ENCODE measurements at regions not wholly inside any gene's neighbourhood (a gene's known extent, or its start where the extent isn't known, plus 50 kb on each side); places are given as distances from the start of the nearest gene placed in this dataset.
"Not testable (repeated sequence)": the region's sequence is repeated elsewhere in the genome, so short reads cannot be mapped to it uniquely, and the experiment has no call there.

- no peak for DNase-seq
Measured at GRCh38 chr2:166727095-166727494, 161.2 kb upstream of the XIRP2 start.

DNA sequence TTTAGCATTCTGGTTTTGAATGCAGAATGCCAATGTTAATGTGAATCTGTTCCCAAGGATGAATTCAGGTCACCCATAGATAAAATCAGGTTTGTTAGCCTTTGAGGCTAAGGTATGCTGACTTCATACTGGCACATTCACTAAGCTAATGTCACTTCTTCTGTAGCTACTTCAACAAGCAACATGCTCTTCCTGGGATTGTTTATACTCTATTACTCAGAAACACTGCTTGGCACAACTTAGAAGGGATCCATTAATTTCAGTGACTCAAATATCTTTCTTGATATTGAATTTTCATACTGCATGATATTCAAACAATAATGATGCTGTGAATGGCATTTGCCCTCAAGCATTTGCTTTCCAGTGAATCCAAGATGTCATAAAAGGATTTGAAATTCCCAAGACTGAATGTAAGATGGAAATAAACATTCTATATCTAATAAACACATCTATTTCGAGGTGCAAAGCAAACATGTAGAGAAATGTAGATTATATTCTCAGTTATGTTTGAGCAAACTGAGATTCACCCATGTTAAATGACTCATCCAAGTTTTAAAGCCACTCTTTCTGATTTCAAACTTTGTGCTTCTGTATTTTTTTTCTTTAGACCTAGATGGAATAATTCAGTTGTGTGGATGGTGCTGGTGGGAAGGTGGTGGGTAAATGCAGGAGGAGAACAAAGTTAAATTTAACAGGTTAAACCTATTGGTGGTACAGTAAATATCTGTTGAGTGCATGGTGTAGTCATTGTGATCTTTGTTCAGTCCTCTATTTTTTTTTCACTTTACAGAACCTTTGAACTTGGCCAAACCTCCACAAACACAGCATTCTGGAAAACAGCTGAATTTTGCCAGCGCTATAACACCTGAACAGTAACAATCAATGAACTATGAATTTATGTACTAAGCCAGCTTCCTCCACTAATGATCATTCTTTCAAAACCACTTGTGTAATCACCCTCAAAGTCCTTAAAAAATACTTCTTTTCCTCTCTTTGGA lies 162.1 kb upstream of the XIRP2 start:
- no peak for DNase-seq

GRCh38 chr2:166716968-166717367 lies 171.3 kb upstream of the XIRP2 start:
- DNase-seq = no peak

GRCh38 chr2:166700079-166700478 lies 188.2 kb upstream of the XIRP2 start:
- DNase-seq = peak; percentile 43

- DNase-seq = no peak
Measured at GRCh38 chr2:166695154-166695553, 193.1 kb upstream of the XIRP2 start.

DNA sequence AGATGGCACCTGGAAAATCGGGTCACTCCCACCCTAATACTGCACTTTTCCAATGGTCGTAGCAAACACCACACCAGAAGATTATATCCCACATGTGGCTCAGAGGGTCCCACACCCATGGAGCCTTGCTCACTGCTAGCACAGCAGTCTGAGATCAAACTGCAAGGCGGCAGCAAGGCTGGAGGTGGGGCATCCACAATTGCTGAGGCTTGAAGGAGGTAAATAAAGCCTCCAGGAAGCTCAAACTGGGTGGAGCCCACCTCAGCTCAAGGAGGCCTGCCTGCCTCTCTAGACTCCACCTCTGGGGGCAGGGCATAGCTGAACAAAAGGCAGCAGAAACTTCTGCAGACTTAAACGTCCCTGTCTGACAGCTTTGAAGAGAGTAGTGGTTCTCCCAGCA lies 192.0 kb upstream of the SCN7A start:
- not testable (repeated sequence) for DNase-seq

- no peak for DNase-seq
Measured at GRCh38 chr2:166677996-166678395, 183.9 kb upstream of the SCN7A start.

DNA sequence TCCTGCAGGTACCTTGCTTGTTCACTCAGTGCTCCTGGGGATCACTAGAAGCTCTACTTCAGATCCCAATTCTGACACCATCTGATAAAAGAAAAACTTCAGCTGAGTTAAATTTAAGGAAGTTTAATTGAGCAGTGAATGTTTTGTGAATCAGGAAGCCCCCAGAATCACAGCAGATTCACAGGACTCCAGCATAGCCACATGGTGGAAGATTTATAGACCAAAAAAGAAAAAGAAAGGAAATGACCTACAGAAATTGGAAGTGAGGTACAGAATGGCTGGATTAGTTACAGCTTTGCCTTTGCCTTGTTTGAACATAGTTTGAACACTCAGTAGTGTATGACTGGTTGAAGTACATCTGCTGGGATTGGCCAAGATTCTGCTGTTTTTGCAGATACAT lies 182.7 kb upstream of the SCN7A start:
- no peak for DNase-seq

DNA sequence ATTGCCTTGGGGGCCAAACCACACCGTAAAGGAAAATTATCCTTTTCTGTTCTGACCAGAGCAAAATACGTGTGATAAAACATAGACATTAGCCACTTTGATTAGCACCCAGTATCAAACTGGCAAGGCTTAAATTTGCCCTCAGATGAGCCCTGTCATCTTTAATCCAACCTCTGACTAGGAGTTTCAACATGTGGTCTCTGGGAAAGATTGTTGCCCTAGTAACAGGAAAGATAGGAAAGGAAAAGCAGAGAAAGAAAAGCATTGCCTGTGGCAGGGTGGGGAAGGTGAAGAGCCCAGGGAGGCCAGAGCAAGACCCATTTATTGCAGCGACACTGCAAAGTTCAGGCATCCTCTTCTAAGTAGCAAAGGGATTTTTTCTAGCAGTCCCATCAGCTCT lies 181.5 kb upstream of the SCN7A start:
- DNase-seq = no peak

DNA sequence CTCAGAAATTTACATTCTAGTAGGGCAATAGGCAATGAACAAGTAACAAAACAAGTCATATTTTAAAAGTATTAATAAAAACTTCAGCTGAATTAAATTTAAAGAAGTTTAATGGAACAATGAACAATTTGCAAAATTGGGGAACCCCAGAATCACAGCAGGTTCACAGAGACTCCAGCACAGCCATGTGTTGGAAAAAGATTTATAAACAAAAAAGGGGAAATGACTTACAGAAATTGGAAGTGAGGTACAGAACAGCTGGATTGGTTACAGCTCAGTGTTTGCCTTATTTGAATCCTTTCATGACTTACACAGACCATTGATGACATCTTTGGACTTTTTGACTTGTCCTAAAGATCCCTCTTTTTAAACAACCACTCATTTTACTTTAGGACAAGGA lies 179.9 kb upstream of the SCN7A start:
- DNase-seq = no peak

GRCh38 chr2:166671801-166672200 lies 177.8 kb upstream of the SCN7A start:
- no peak for DNase-seq

- no peak for DNase-seq
Measured at GRCh38 chr2:166671235-166671634, 177.2 kb upstream of the SCN7A start.

GRCh38 chr2:166665991-166666940 lies 172.2 kb upstream of the SCN7A start:
- no peak for DNase-seq

- DNase-seq = no peak
Measured at GRCh38 chr2:166661824-166662223, 167.8 kb upstream of the SCN7A start.

- DNase-seq = no peak
Measured at GRCh38 chr2:166661391-166661790, 167.3 kb upstream of the SCN7A start.

GRCh38 chr2:166658901-166659300 lies 164.9 kb upstream of the SCN7A start:
- no peak for DNase-seq

GRCh38 chr2:166653185-166653813 lies 159.2 kb upstream of the SCN7A start:
- DNase-seq = no peak

GRCh38 chr2:166651991-166652390 lies 157.9 kb upstream of the SCN7A start:
- no peak for DNase-seq

DNA sequence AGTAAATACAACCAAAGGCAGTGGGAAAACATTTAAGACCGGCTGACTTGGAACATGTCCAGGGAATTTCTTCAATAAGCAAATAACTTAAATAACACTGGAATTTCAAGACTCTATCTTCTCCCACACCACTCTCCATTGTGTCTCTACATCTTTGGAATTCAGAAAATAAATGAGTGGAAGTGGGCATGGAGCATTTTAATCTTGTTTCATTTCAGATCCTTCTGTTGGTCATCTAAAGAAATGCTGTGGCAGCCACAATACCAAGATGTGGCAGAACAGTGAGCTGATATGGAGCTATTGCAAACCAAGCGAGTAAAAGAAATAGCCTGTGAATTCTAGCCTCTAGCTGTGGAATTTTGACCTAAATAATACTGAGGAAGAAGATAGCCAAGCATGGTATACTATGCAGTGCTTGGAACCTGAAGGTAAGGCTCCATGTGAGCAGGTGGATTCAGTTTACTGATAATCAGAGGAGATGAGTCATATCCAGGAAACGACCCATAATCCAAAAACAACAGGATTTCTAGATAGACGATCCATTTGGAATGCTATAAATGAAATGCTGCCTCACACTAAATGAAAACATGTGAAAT lies 157.1 kb upstream of the SCN7A start:
- DNase-seq = no peak

DNA sequence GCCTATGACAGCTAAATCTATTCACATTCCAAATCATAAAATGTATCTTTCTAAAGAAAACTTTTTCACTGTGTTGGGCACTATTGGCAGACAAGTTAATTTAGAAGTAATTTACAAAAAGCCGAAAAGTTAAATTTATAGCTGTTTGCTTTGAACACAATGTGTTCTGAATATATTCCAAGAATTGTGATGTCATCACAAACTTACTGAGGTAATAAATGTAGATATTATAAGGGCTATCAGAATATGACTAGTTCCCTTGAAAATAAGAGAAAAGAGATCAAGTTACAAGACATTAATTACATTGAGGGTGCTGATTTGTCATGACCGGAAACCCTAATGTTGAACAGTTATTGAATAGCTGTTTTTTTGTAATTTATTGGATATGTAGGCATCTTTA lies 153.9 kb upstream of the SCN7A start:
- DNase-seq = no peak

- DNase-seq = no peak
Measured at GRCh38 chr2:166643980-166644379, 149.9 kb upstream of the SCN7A start.

DNA sequence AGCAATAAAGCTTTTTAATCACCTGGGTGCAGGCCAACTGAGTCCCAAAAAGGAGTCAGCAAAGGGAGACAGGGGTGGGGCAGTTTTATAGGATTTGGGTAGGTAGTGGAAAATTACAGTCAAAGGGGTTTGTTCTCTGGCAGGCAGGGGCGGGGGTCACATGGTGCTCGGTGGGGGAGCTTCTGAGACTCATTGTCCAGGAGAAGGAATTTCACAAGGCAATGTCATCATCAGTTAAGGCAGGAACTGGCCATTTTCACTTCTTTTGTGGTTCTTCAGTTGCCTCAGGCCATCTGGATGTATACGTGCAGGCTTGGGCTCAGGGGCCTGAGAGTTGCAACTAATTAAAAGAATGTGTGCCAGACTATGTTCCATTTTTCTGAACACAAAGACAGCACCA lies 147.5 kb upstream of the SCN7A start:
- not testable (repeated sequence) for DNase-seq

DNA sequence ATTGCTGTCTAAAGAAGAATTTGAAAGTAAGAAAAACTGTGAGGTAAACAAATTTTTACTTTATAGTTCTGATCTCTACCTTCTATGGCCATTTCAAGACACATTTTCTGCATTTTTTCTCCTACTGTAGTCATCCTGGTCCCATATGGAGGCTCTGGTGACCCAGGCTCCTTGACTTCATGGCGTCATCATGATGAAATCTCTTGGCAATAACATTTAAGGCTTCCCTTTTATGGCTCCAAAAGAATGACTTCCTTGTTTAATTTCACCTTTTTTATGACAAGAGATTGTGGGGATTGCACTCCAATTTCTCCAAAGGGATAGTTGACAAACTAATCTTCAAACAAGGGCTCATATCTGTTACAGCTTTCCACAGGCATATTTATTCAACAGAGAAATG lies 143.0 kb upstream of the SCN7A start:
- DNase-seq = no peak

All from NCI-H1694 treated with DMSO at 0.1 percent for 48 hours (cell line).